GM12892 (cell line): ENCODE measurements at regions not wholly inside any gene's neighbourhood (a gene's known extent, or its start where the extent isn't known, plus 50 kb on each side); places are given as distances from the start of the nearest gene placed in this dataset.
"Not testable (repeated sequence)": the region's sequence is repeated elsewhere in the genome, so short reads cannot be mapped to it uniquely, and the experiment has no call there.

Experiments used
- DNase-seq: peaks from one replicate; pipeline ENCODE4 v3.0.0; 2011; ENCODE audit not compliant: insufficient read length
- FAIRE-seq: peaks from 2 replicates; lab custom pipeline; 2011; peaks lifted over from hg19 to GRCh38; lab: Jason Lieb, UNC
- POLR2A ChIP-seq: IDR thresholded peaks from 2 replicates; pipeline ENCODE4 v1.6.1; 2011; ENCODE audit warnings: low read depth, low read length, control low read depth
- POLR2AphosphoS5 ChIP-seq: IDR thresholded peaks from 2 replicates; pipeline ENCODE4 v1.6.1; 2011; ENCODE audit warnings: low read depth, low read length, control low read depth
- TAF1 ChIP-seq: IDR thresholded peaks from 2 replicates; pipeline ENCODE4 v1.6.1; 2011; ENCODE audit warnings: low read depth, mild to moderate bottlenecking, control low read depth, low read length, borderline replicate concordance

GRCh38 chr5:160496784-160497183 is 75.1 kb downstream of the PTTG1 start:
- no peak for FAIRE-seq
- no peak for DNase-seq
- no peak for TF ChIP-seq POLR2AphosphoS5
- no peak for TF ChIP-seq POLR2A
- no peak for TF ChIP-seq TAF1

GRCh38 chr5:160497878-160498277 is 76.2 kb downstream of the PTTG1 start:
- no peak for DNase-seq
- FAIRE-seq = no peak
- TF ChIP-seq POLR2A = no peak
- TF ChIP-seq TAF1 = no peak
- no peak for TF ChIP-seq POLR2AphosphoS5

GRCh38 chr5:160498441-160499043 is 76.9 kb downstream of the PTTG1 start:
- not testable (repeated sequence) for DNase-seq, FAIRE-seq

GRCh38 chr5:160500786-160501779 is 79.4 kb downstream of the PTTG1 start:
- no peak for TF ChIP-seq POLR2AphosphoS5
- TF ChIP-seq POLR2A = no peak
- TF ChIP-seq TAF1 = no peak
- DNase-seq (no peak), FAIRE-seq (peak; percentile 42)

GRCh38 chr5:160504906-160505305 is 83.3 kb downstream of the PTTG1 start:
- FAIRE-seq (no peak), DNase-seq (no peak)
- TF ChIP-seq POLR2AphosphoS5 = no peak
- TF ChIP-seq POLR2A = no peak
- no peak for TF ChIP-seq TAF1

GRCh38 chr5:160506006-160507004 is 84.7 kb downstream of the PTTG1 start:
- TF ChIP-seq POLR2AphosphoS5 (no peak), TAF1 (no peak), POLR2A (no peak)
- peak; percentile 62 for FAIRE-seq
- peak; percentile 41 for DNase-seq

- FAIRE-seq (no peak), DNase-seq (no peak)
- TF ChIP-seq TAF1 (no peak), POLR2AphosphoS5 (no peak), POLR2A (no peak)
Observed at GRCh38 chr5:160507221-160507721, 85.6 kb downstream of the PTTG1 start.

- peak; percentile 43 for DNase-seq
- peak; percentile 96 for FAIRE-seq
- TF ChIP-seq TAF1 (no peak), POLR2AphosphoS5 (no peak), POLR2A (no peak)
Observed at GRCh38 chr5:160508780-160509361, 87.2 kb downstream of the PTTG1 start.

GRCh38 chr5:160511280-160511929 is 89.8 kb downstream of the PTTG1 start:
- DNase-seq (no peak), FAIRE-seq (no peak)
- TF ChIP-seq POLR2AphosphoS5 = no peak
- no peak for TF ChIP-seq POLR2A
- no peak for TF ChIP-seq TAF1
